A673 (cell line): ENCODE measurements at regions not wholly inside any gene's neighbourhood (a gene's known extent, or its start where the extent isn't known, plus 50 kb on each side); places are given as distances from the start of the nearest gene placed in this dataset.

ENCODE experiments used
- BruUV-seq: library from RNA; stranded (reverse); fragments of 400-500 nt; replicated peaks from 2 replicates; lab custom pipeline; 2021; lab: Mats Ljungman, UMichigan
- CTCF ChIA-PET: fragments of 300-600 bp; sonication (Branson Sonifier 250); formaldehyde crosslinking; loops from one replicate; lab custom pipeline; 2022; ENCODE audit warnings: antibody characterized with exemption; lab: Charles Lee
- POLR2A ChIA-PET: fragments of 300-600 bp; sonication (Branson Sonifier 250); formaldehyde crosslinking; loops from one replicate; lab custom pipeline; 2022; ENCODE audit warnings: antibody characterized with exemption; ENCODE audit not compliant: low non-redundant PET; lab: Charles Lee
- DNase-seq: peaks from one replicate; pipeline ENCODE4 v3.0.0-alpha.2; 2015; ENCODE audit warnings: low spot score
- H3K27ac ChIP-seq: fragments of 200-600 bp; sonication (generic); 2 replicates; pipeline ENCODE4 v1.5.1; 2016; ENCODE audit warnings: mixed run types, low read depth, mild to moderate bottlenecking, mixed read lengths, antibody characterized with exemption, low read length; ENCODE audit not compliant: poor library complexity, severe bottlenecking
- H3K27me3 ChIP-seq: fragments of 200-600 bp; sonication (generic); replicated peaks from 2 replicates; pipeline ENCODE4 v1.6.1; 2017; ENCODE audit warnings: mixed run types, low read depth, mild to moderate bottlenecking, mixed read lengths, antibody characterized with exemption, low read length; ENCODE audit not compliant: insufficient read depth, poor library complexity
- H3K36me3 ChIP-seq: fragments of 200-600 bp; sonication (generic); 2 replicates; pipeline ENCODE4 v1.6.1; 2016; ENCODE audit warnings: mixed run types, mild to moderate bottlenecking, mixed read lengths, antibody characterized with exemption, low read length; ENCODE audit not compliant: insufficient read depth, poor library complexity, severe bottlenecking
- H3K4me1 ChIP-seq: fragments of 200-600 bp; sonication (generic); 2 replicates; pipeline ENCODE4 v1.6.1; 2017; ENCODE audit warnings: mixed run types, mild to moderate bottlenecking, mixed read lengths, antibody characterized with exemption, low read length; ENCODE audit not compliant: insufficient read depth, poor library complexity, severe bottlenecking
- H3K4me3 ChIP-seq: fragments of 200-600 bp; sonication (generic); 2 replicates; pipeline ENCODE4 v1.5.1; 2016; ENCODE audit warnings: low read depth, mixed run types, mild to moderate bottlenecking, mixed read lengths, low read length; ENCODE audit not compliant: poor library complexity, severe bottlenecking
- H3K9me3 ChIP-seq: fragments of 200-600 bp; sonication (generic); 2 replicates; pipeline ENCODE4 v1.6.1; 2016; ENCODE audit warnings: mixed run types, low read depth, mild to moderate bottlenecking, mixed read lengths, antibody characterized with exemption, low read length; ENCODE audit not compliant: poor library complexity, severe bottlenecking
- EZH2 ChIP-seq: fragments of 200-600 bp; sonication (generic); IDR thresholded peaks from 2 replicates; pipeline ENCODE4 v1.6.1; 2017; ENCODE audit warnings: borderline replicate concordance, low read depth, mild to moderate bottlenecking, mixed read lengths, antibody characterized with exemption, low read length; ENCODE audit not compliant: poor library complexity, severe bottlenecking
- intact Hi-C: fragments of 100-400 bp; cut with micrococcal nuclease; formaldehyde crosslinking; loops from one replicate; pipeline ENCODE4 v1.10.0; 2022; ENCODE audit not compliant: unreplicated experiment
- TF ChIP-seq, protein P1 (sequence below): fragments of 300-800, 200-600 bp; sonication (generic); conservative IDR thresholded peaks from 2 replicates; pipeline ENCODE4 v1.5.1; 2017; ENCODE audit warnings: low read depth, mild to moderate bottlenecking, antibody characterized with exemption, low read length, moderate library complexity, mixed read lengths

DNA sequence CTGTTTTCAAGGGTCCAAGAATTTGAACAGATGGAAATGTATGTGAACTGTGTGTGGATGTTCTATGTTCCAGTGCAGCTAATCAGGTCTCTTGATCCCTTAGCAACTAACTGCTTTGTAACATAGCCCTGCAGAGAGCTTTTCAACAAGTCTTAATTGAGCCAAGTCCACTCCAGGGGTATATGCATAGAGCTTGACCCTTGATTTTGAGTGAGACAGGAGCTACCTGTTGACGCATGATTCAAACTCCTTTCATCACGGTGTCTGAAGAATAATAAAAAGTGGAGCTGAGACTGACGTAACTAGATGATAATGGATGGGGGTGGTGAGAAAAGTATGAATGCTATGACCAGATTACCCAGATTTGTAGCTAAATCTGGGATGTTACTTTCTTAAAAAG is 93.3 kb upstream of the CCDC54 start:
- TF ChIP-seq EZH2: no peak
- TF ChIP-seq, protein P1, sequence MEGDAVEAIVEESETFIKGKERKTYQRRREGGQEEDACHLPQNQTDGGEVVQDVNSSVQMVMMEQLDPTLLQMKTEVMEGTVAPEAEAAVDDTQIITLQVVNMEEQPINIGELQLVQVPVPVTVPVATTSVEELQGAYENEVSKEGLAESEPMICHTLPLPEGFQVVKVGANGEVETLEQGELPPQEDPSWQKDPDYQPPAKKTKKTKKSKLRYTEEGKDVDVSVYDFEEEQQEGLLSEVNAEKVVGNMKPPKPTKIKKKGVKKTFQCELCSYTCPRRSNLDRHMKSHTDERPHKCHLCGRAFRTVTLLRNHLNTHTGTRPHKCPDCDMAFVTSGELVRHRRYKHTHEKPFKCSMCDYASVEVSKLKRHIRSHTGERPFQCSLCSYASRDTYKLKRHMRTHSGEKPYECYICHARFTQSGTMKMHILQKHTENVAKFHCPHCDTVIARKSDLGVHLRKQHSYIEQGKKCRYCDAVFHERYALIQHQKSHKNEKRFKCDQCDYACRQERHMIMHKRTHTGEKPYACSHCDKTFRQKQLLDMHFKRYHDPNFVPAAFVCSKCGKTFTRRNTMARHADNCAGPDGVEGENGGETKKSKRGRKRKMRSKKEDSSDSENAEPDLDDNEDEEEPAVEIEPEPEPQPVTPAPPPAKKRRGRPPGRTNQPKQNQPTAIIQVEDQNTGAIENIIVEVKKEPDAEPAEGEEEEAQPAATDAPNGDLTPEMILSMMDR: no peak
- no peaks in the 10 kb centered on the region for H3K27me3 ChIP-seq
- POLR2A ChIA-PET: no interaction called here
- no peaks in the 10 kb centered on the region for H3K4me1 ChIP-seq
- no TSS peak for BruUV-seq
- H3K9me3 ChIP-seq: no peaks in the 10 kb centered on the region
- H3K27ac ChIP-seq: no peak overlapping the region
- DNase-seq: no peak
- H3K4me3 ChIP-seq: no peak overlapping the region
- H3K36me3 ChIP-seq: no peaks in the 10 kb centered on the region
- intact Hi-C loops: no loop called here
- CTCF ChIA-PET: no interaction called here

DNA sequence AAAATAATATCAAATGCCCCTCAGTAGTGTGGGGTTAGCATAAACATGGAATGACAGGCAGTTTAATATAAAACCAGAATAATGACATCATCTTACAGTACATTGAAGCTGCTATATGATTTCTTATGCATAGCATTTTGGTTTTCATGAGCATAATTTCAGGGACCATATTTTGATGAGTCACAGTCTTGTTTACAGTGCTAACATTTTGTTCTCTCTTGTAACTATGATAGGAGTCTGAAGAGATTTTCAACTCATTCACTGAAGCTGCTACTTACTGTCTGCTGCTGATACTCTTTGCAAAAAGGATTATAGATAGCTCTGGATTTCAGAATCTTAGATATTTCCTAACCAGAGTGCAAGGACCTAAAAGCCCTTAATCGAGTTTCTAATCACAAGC is 92.6 kb upstream of the CCDC54 start:
- H3K4me3 ChIP-seq: no peak overlapping the region
- H3K9me3 ChIP-seq: no peaks in the 10 kb centered on the region
- ChIA-PET POLR2A (no interaction called here), CTCF (no interaction called here)
- H3K4me1 ChIP-seq: no peaks in the 10 kb centered on the region
- no TSS peak for BruUV-seq
- no peaks in the 10 kb centered on the region for H3K36me3 ChIP-seq
- intact Hi-C loops: no loop called here
- TF ChIP-seq EZH2: no peak
- TF ChIP-seq, protein P1: no peak
- no peaks in the 10 kb centered on the region for H3K27me3 ChIP-seq
- no peak for DNase-seq
- no peak overlapping the region for H3K27ac ChIP-seq

DNA sequence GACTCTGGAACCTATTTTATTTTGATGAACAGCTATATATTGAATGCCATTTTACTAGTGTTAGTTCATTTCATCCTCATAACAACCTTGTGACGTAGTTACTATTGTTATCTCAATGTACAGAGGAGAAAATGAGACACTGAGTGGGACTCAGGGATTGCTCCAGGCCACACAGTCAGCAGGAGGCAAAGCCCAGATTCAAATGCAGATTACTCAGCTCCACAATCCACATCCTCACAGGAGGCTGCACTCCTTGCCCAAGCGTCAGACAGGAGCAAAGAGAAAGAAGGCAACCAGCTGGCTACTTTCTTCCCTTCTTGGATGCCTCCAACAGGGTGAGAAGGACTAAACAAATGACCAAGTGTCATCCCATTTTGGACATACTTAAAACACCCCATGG is 92.0 kb upstream of the CCDC54 start:
- CTCF ChIA-PET: no interaction called here
- TF ChIP-seq, protein P1: no peak
- no peak for TF ChIP-seq EZH2

More for the DNA sequence above, 92.0 kb upstream of the CCDC54 start:
- H3K4me3 ChIP-seq: no peak overlapping the region
- DNase-seq: no peak
- H3K36me3 ChIP-seq: no peaks in the 10 kb centered on the region
- H3K4me1 ChIP-seq: no peaks in the 10 kb centered on the region
- H3K27ac ChIP-seq: no peak overlapping the region
- no peaks in the 10 kb centered on the region for H3K27me3 ChIP-seq
- BruUV-seq: no TSS peak
- intact Hi-C loops: no loop called here
- POLR2A ChIA-PET: no interaction called here
- no peaks in the 10 kb centered on the region for H3K9me3 ChIP-seq
